Liver (tissue), 8 donors: ENCODE measurements at regions not wholly inside any gene's neighbourhood (a gene's known extent, or its start where the extent isn't known, plus 50 kb on each side); places are given as distances from the start of the nearest gene placed in this dataset.

Source experiments
- DNase-seq: peaks from one replicate; pipeline ENCODE4 v3.0.0-alpha.2; 2017; ENCODE audit warnings: low spot score
- H3K27ac ChIP-seq, 2 donors: one replicate each; pipeline ENCODE4 v1.7.0; 2013; ENCODE audit warnings: inconsistent platforms in 2 of 2, low read length in 2 of 2, control low read depth in 1 of 2, low read depth in 1 of 2, mild to moderate bottlenecking in 1 of 2
- H3K27me3 ChIP-seq, 4 donors: one replicate each; pipeline versions ENCODE4 v1.6.1 to v1.7.0; 2013; ENCODE audit warnings: low read length in 3 of 4, inconsistent platforms in 1 of 4, mild to moderate bottlenecking in 1 of 4, moderate library complexity in 1 of 4; ENCODE audit not compliant: control insufficient read depth in 4 of 4, insufficient read depth in 4 of 4
- H3K36me3 ChIP-seq, 4 donors: one replicate each; pipeline versions ENCODE4 v1.6.1 to v1.7.0; 2013; ENCODE audit warnings: low read length in 3 of 4, mild to moderate bottlenecking in 3 of 4, low read depth in 1 of 4, moderate library complexity in 1 of 4; ENCODE audit not compliant: control insufficient read depth in 4 of 4, insufficient read depth in 3 of 4
- H3K4me1 ChIP-seq, 4 donors: one replicate each; pipeline versions ENCODE4 v1.6.1 to v1.7.0; 2013; ENCODE audit warnings: low read length in 3 of 4, mild to moderate bottlenecking in 3 of 4, moderate library complexity in 1 of 4; ENCODE audit not compliant: control insufficient read depth in 4 of 4, insufficient read depth in 4 of 4
- H3K4me3 ChIP-seq, 3 donors: one replicate each; pipeline versions ENCODE4 v1.6.1 to v1.7.0; 2013; ENCODE audit warnings: low read length in 3 of 3, control low read depth in 1 of 3, low read depth in 1 of 3, mild to moderate bottlenecking in 1 of 3
- H3K9ac ChIP-seq, 2 donors: one replicate each; pipeline ENCODE4 v1.7.0; 2013; ENCODE audit warnings: low read length in 2 of 2, mild to moderate bottlenecking in 2 of 2, moderate library complexity in 2 of 2, control low read depth in 1 of 2, low read depth in 1 of 2
- H3K9me3 ChIP-seq, 4 donors: one replicate each; pipeline versions ENCODE4 v1.6.1 to v1.7.0; 2013; ENCODE audit warnings: low read length in 3 of 4; ENCODE audit not compliant: control insufficient read depth in 4 of 4
- ATF3 ChIP-seq: IDR thresholded peaks from 2 replicates; pipeline ENCODE4 v1.6.1; 2016; ENCODE audit warnings: antibody characterized with exemption
- CTCF ChIP-seq: fragments of 150-350 bp; IDR thresholded peaks from 2 replicates; pipeline ENCODE4 v1.5.1; 2017; ENCODE audit warnings: improper control_type of control experiment, low read depth, low read length; ENCODE audit not compliant: missing input control
- EGR1 ChIP-seq, 2 donors: IDR thresholded peaks; 2 replicates each; pipeline ENCODE4 v1.6.1; 2016 to 2018; ENCODE audit warnings: antibody characterized with exemption in 2 of 2, low read depth in 2 of 2
- GABPA ChIP-seq, 2 donors: IDR thresholded peaks in 1 of 2; conservative IDR thresholded peaks in 1 of 2; 2 replicates each; pipeline ENCODE4 v1.6.1; 2016; ENCODE audit warnings: antibody characterized with exemption in 2 of 2, mild to moderate bottlenecking in 1 of 2, moderate library complexity in 1 of 2
- HNF4A ChIP-seq, 2 donors: conservative IDR thresholded peaks; 2 replicates each; pipeline ENCODE4 v1.6.1; 2016; ENCODE audit warnings: antibody characterized with exemption in 2 of 2, mild to moderate bottlenecking in 2 of 2
- JUND ChIP-seq, 2 donors: IDR thresholded peaks; 2 replicates each; pipeline ENCODE4 v1.6.1; 2016; ENCODE audit warnings: antibody characterized with exemption in 2 of 2
- MAX ChIP-seq: IDR thresholded peaks from 2 replicates; pipeline ENCODE4 v1.6.1; 2016; ENCODE audit warnings: antibody characterized with exemption
- REST ChIP-seq: IDR thresholded peaks from 2 replicates; pipeline ENCODE4 v1.6.1; 2016; ENCODE audit warnings: antibody characterized with exemption, mild to moderate bottlenecking
- RXRA ChIP-seq, 2 donors: IDR thresholded peaks; 2 replicates each; pipeline ENCODE4 v1.6.1; 2017 to 2018; ENCODE audit warnings: antibody characterized with exemption in 2 of 2, mild to moderate bottlenecking in 1 of 2
- SP1 ChIP-seq: IDR thresholded peaks from 2 replicates; pipeline ENCODE4 v1.6.1; 2018; ENCODE audit warnings: antibody characterized with exemption, mild to moderate bottlenecking
- TAF1 ChIP-seq: conservative IDR thresholded peaks from 2 replicates; pipeline ENCODE4 v1.6.1; 2016; ENCODE audit warnings: antibody characterized with exemption, mild to moderate bottlenecking
- YY1 ChIP-seq: IDR thresholded peaks from 2 replicates; pipeline ENCODE4 v1.6.1; 2016; ENCODE audit warnings: antibody characterized with exemption, mild to moderate bottlenecking
- ZBTB33 ChIP-seq: IDR thresholded peaks from 2 replicates; pipeline ENCODE4 v1.6.1; 2016; ENCODE audit warnings: antibody characterized with exemption
- WGBS: extraction: QIAGEN DNeasy Blood & Tissue Kit; methylation state at CpG from one replicate; pipeline ENCODE4 v1.1.7; 2013; 5-methylcytosine and 5-hydroxymethylcytosine counted together
- donor health status: healthy.
- donor health status: healthy.
- donor health status: healthy.
- donor health status: healthy.
- donor health status: healthy.

- no peaks in the 10 kb centered on the region for H3K4me1 ChIP-seq
- no peaks in the 10 kb centered on the region for H3K27me3 ChIP-seq
- H3K27ac ChIP-seq: no peak overlapping the region
- no peak for DNase-seq
- H3K9me3 ChIP-seq: no peaks in the 10 kb centered on the region
- H3K4me3 ChIP-seq: no peak overlapping the region
- TF ChIP-seq ATF3: no peak
- TF ChIP-seq ZBTB33: no peak
- no peak for TF ChIP-seq JUND (IDR thresholded peaks at IDR 0.05)
- no peaks in the 10 kb centered on the region for H3K36me3 ChIP-seq
- no peak overlapping the region for H3K9ac ChIP-seq
Observed at GRCh38 chr12:97837401-97837800, 374.8 kb downstream of the RMST start.

- Histone ChIP-seq H3K27ac (no peak overlapping the region), H3K27me3 (peaks cover 0 to 3% (median 0%) of the 10 kb centered on the region in 4 donors), H3K36me3 (no peaks in the 10 kb centered on the region), H3K9ac (no peak overlapping the region), H3K4me1 (no peaks in the 10 kb centered on the region), H3K9me3 (no peaks in the 10 kb centered on the region), H3K4me3 (no peak overlapping the region)
- no peak for DNase-seq
- WGBS: 83% methylated on average over 2 of the region's 2 CpGs
- TF ChIP-seq REST (no peak), EGR1 (IDR thresholded peaks at IDR 0.05; ENCODE audit: low read depth in 2 of 2) (no peak), TAF1 (no peak), SP1 (no peak), YY1 (no peak), RXRA (IDR thresholded peaks at IDR 0.05) (no peak), HNF4A (conservative IDR thresholded peaks at IDR 0.05) (no peak), GABPA (IDR thresholded peaks at IDR 0.05 in 1 of 2, conservative IDR thresholded peaks at IDR 0.05 in 1 of 2) (no peak), CTCF (no peak), MAX (no peak), ATF3 (no peak)
Observed at GRCh38 chr12:97848051-97848450, 385.4 kb downstream of the RMST start.
